ENCODE measurements at regions not wholly inside any gene's neighbourhood (a gene's known extent, or its start where the extent isn't known, plus 50 kb on each side); places are given as distances from the start of the nearest gene placed in this dataset.

- TF ChIP-seq POLR2A (IDR thresholded peaks at IDR 0.05) (no peak), CTCF (IDR thresholded peaks at IDR 0.05) (no peak)
These were observed 1225.9 kb upstream of the MAP3K7 start for GRCh38 chr6:91812596-91813274.
